IMR-90 (cell line): ENCODE measurements at regions not wholly inside any gene's neighbourhood (a gene's known extent, or its start where the extent isn't known, plus 50 kb on each side); places are given as distances from the start of the nearest gene placed in this dataset.

Source experiments
- ATAC-seq: fragments of 200-7000 bp; cut with Tn5 transposase; 2 replicates; pipeline ENCODE4 v1.9.1; 2020; ENCODE audit warnings: low read depth, mild to moderate bottlenecking, moderate library complexity
- BruUV-seq: library from RNA; stranded (reverse); fragments of 400-500 nt; replicated peaks from 2 replicates; lab custom pipeline; 2021; lab: Mats Ljungman, UMichigan
- CTCF ChIA-PET: fragments of 300-600 bp; formaldehyde crosslinking; extraction: SDS; loops from one replicate; lab custom pipeline; 2021; ENCODE audit warnings: antibody characterized with exemption; lab: Yijun Ruan, JAX
- POLR2A ChIA-PET: fragments of 300-600 bp; sonication (Branson Sonifier 250); formaldehyde crosslinking; loops from one replicate; lab custom pipeline; 2022; ENCODE audit warnings: antibody characterized with exemption; ENCODE audit not compliant: unreplicated experiment; lab: Charles Lee
- DNase-seq: peaks from one replicate; pipeline ENCODE4 v3.0.0; 2013
- H2AFZ ChIP-seq: replicated peaks from 2 replicates; pipeline ENCODE3; 2013; ENCODE audit warnings: low read length, mild to moderate bottlenecking; ENCODE audit not compliant: poor library complexity
- H2AK5ac ChIP-seq: 2 replicates; pipeline ENCODE4 v1.6.1; 2013; ENCODE audit warnings: low read depth, low read length, inconsistent platforms
- H2AK9ac ChIP-seq: replicated peaks from 2 replicates; pipeline ENCODE3; 2013; ENCODE audit warnings: mild to moderate bottlenecking, low read depth, low read length, moderate library complexity; ENCODE audit not compliant: poor library complexity
- H2BK120ac ChIP-seq: 2 replicates; pipeline ENCODE4 v1.6.1; 2013; ENCODE audit warnings: low read depth, low read length, inconsistent platforms
- H2BK15ac ChIP-seq: 3 replicates; pipeline ENCODE4 v1.6.1; 2013; ENCODE audit warnings: low read depth, low read length, inconsistent platforms
- H2BK20ac ChIP-seq: 2 replicates; pipeline ENCODE4 v1.6.1; 2013; ENCODE audit warnings: low read depth, mild to moderate bottlenecking, inconsistent platforms, low read length, moderate library complexity
- H2BK5ac ChIP-seq: 2 replicates; pipeline ENCODE4 v1.6.1; 2013; ENCODE audit warnings: mild to moderate bottlenecking, low read depth, low read length, inconsistent platforms; ENCODE audit not compliant: poor library complexity, severe bottlenecking
- H3K14ac ChIP-seq: replicated peaks from 2 replicates; pipeline ENCODE4 v1.6.1; 2013; ENCODE audit warnings: low read depth, low read length, inconsistent platforms
- H3K18ac ChIP-seq: 2 replicates; pipeline ENCODE4 v1.6.1; 2013; ENCODE audit warnings: low read depth, low read length, control low read depth
- H3K23ac ChIP-seq: 2 replicates; pipeline ENCODE4 v1.6.1; 2013; ENCODE audit warnings: low read depth, low read length, inconsistent platforms
- H3K27ac ChIP-seq: 2 replicates; pipeline ENCODE4 v1.5.1; 2013; ENCODE audit warnings: mild to moderate bottlenecking, control low read depth, low read length; ENCODE audit not compliant: insufficient read depth
- H3K27me3 ChIP-seq: 2 replicates; pipeline ENCODE4 v1.6.1; 2013; ENCODE audit warnings: low read length; ENCODE audit not compliant: control insufficient read depth, insufficient read depth
- H3K36me3 ChIP-seq: 2 replicates; pipeline ENCODE4 v1.6.1; 2013; ENCODE audit warnings: low read length, mixed read lengths; ENCODE audit not compliant: control insufficient read depth, insufficient read depth
- H3K4ac ChIP-seq: 2 replicates; pipeline ENCODE4 v1.6.1; 2013; ENCODE audit warnings: low read depth, low read length, inconsistent platforms
- H3K4me1 ChIP-seq: 2 replicates; pipeline ENCODE4 v1.6.1; 2013; ENCODE audit warnings: low read length, mixed read lengths; ENCODE audit not compliant: control insufficient read depth, insufficient read depth
- H3K4me2 ChIP-seq: 2 replicates; pipeline ENCODE4 v1.6.1; 2013; ENCODE audit warnings: low read depth, mild to moderate bottlenecking, control low read depth, low read length, moderate library complexity
- H3K4me3 ChIP-seq: 2 replicates; pipeline ENCODE4 v1.5.1; 2013; ENCODE audit warnings: low read depth, mild to moderate bottlenecking, control low read depth, low read length, moderate library complexity; ENCODE audit not compliant: insufficient read depth
- H3K56ac ChIP-seq: 2 replicates; pipeline ENCODE4 v1.6.1; 2013; ENCODE audit warnings: low read length, inconsistent platforms; ENCODE audit not compliant: insufficient read depth; ENCODE audit errors: extremely low read depth
- H3K79me1 ChIP-seq, 2 experiments: 2 replicates each; pipeline ENCODE4 v1.6.1; 2013; ENCODE audit warnings: low read length in 2 of 2, inconsistent platforms in 1 of 2, low read depth in 1 of 2
- H3K9ac ChIP-seq: 2 replicates; pipeline ENCODE4 v1.6.1; 2013; ENCODE audit warnings: low read depth, low read length, control low read depth
- H3K9me1 ChIP-seq: 2 replicates; pipeline ENCODE4 v1.6.1; 2013; ENCODE audit warnings: low read length, inconsistent platforms; ENCODE audit not compliant: insufficient read depth
- H3K9me3 ChIP-seq: 2 replicates; pipeline ENCODE4 v1.6.1; 2013; ENCODE audit warnings: low read length; ENCODE audit not compliant: control insufficient read depth, insufficient read depth
- H4K20me1 ChIP-seq: 2 replicates; pipeline ENCODE4 v1.6.1; 2013; ENCODE audit warnings: low read length, inconsistent platforms; ENCODE audit not compliant: insufficient read depth
- H4K5ac ChIP-seq: 2 replicates; pipeline ENCODE4 v1.6.1; 2013; ENCODE audit warnings: mild to moderate bottlenecking, low read depth, low read length, control low read depth
- H4K8ac ChIP-seq, 2 experiments: 2 replicates each; pipeline ENCODE4 v1.6.1; 2013; ENCODE audit warnings: low read depth in 2 of 2, low read length in 2 of 2, control low read depth in 1 of 2, inconsistent platforms in 1 of 2
- H4K91ac ChIP-seq: 2 replicates; pipeline ENCODE4 v1.6.1; 2013; ENCODE audit warnings: low read depth, low read length, inconsistent platforms; ENCODE audit not compliant: insufficient read depth
- BHLHE40 ChIP-seq: fragments of 150-350 bp; IDR thresholded peaks from 2 replicates; pipeline ENCODE4 v1.6.1; 2016; ENCODE audit warnings: mild to moderate bottlenecking, low read depth, low read length
- ELK1 ChIP-seq: fragments of 150-350 bp; IDR thresholded peaks from 2 replicates; pipeline ENCODE4 v1.6.1; 2016; ENCODE audit warnings: low read depth, mild to moderate bottlenecking, low read length, moderate library complexity, borderline replicate concordance
- MAZ ChIP-seq: IDR thresholded peaks from 2 replicates; pipeline ENCODE4 v1.6.1; 2012; ENCODE audit warnings: low read depth, mild to moderate bottlenecking, low read length, improper control_type of control experiment, moderate library complexity, borderline replicate concordance
- RFX5 ChIP-seq: IDR thresholded peaks from 2 replicates; pipeline ENCODE4 v1.8.0; 2012; ENCODE audit warnings: low read depth, mild to moderate bottlenecking, low read length, moderate library complexity
- WGBS, 2 experiments: methylation state at CpG; one replicate each; pipeline versions ENCODE4 v1.1.5 to v1.1.7; 2013; ENCODE audit warnings: missing lambda C conversion rate in 2 of 2; ENCODE audit not compliant: insufficient read length in 1 of 2; ENCODE audit errors: extremely low coverage in 2 of 2; 5-methylcytosine and 5-hydroxymethylcytosine counted together
- dilution Hi-C: fragments of 300-500 bp; cut with HindIII; formaldehyde crosslinking; loops from one replicate; pipeline ENCODE4 v1.14.3; 2018; ENCODE audit warnings: low sequenced_read_pairs; ENCODE audit not compliant: unreplicated experiment
- in situ Hi-C: fragments of 300-500 bp; cut with MboI; formaldehyde crosslinking; loops from 3 replicates; pipeline ENCODE4 v1.14.3; 2019; ENCODE audit warnings: low sequenced_read_pairs, inconsistent platforms, mixed read lengths
- intact Hi-C: fragments of 100-400 bp; cut with micrococcal nuclease; formaldehyde crosslinking; loops from 2 replicates; pipeline ENCODE4 v1.10.0; 2022

GRCh38 chr18:1020731-1021344 lies 116.2 kb downstream of the ADCYAP1 start:
- Histone ChIP-seq H3K18ac (no peak overlapping the region), H4K91ac (no peak overlapping the region), H2BK5ac (no peak overlapping the region), H3K36me3 (no peaks in the 10 kb centered on the region), H3K14ac (no peak overlapping the region), H3K4ac (no peak overlapping the region), H3K23ac (no peak overlapping the region), H3K9ac (no peak overlapping the region), H2AFZ (no peak overlapping the region), H2AK9ac (no peak overlapping the region), H2AK5ac (no peak overlapping the region), H3K27ac (no peak overlapping the region), H3K27me3 (no peaks in the 10 kb centered on the region), H3K9me1 (no peaks in the 10 kb centered on the region), H4K5ac (no peak overlapping the region), H3K4me3 (no peak overlapping the region), H3K56ac (no peak overlapping the region), H3K9me3 (peaks cover 5% of the 10 kb centered on the region; the same call in 1 of the 2 replicates), H2BK120ac (no peak overlapping the region), H3K4me1 (no peaks in the 10 kb centered on the region), H4K20me1 (no peaks in the 10 kb centered on the region), H3K4me2 (no peak overlapping the region), H2BK15ac (no peak overlapping the region), H4K8ac (no peak overlapping the region), H2BK20ac (no peak overlapping the region), H3K79me1 (no peaks in the 10 kb centered on the region)
- ATAC-seq = no peak
- POLR2A ChIA-PET = no interaction called here
- CTCF ChIA-PET = no interaction called here
- DNase-seq = no peak
- WGBS, 2 experiments = no CpG with 5 or more reads among the region's 2 CpGs
- BruUV-seq = no TSS peak
- TF ChIP-seq RFX5 (no peak), ELK1 (no peak), BHLHE40 (no peak), MAZ (no peak)
- in situ Hi-C loops (no loop called here), dilution Hi-C loops (no loop called here), intact Hi-C loops (no loop called here)
